ENCODE measurements at regions not wholly inside any gene's neighbourhood (a gene's known extent, or its start where the extent isn't known, plus 50 kb on each side); places are given as distances from the start of the nearest gene placed in this dataset.

DNA sequence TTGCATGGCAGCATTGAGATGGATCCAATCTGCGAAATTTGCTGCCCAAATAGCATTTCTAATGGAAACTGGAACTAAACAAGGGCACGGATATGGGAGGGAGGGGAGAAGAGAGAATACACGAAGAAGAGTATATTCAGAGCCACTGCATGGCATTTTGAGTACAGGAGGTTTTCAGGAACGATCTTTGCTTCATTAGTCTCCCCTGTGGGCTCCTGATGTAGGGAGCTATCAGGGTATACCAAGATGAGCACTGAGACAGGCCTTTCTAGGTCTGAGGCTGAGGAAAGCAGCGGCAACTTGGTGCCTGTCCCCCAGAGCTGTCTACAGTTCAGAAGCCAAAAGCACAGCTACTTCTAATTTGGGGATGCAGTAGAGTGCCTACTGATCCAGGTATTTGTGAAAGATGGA is 257.7 kb upstream of the PMFBP1 start:
- intact Hi-C loops (cut with DNase I): no loop called here
- Histone ChIP-seq H3K27me3 (no peaks in the 10 kb centered on the region), H3K4me3 (no peak overlapping the region), H3K9me3 (peaks cover 13% of the 10 kb centered on the region), H3K4me1 (no peaks in the 10 kb centered on the region), H3K27ac (no peak overlapping the region), H3K36me3 (no peaks in the 10 kb centered on the region)
- ATAC-seq (no peak), DNase-seq (no peak)
- TF ChIP-seq, protein P1, sequence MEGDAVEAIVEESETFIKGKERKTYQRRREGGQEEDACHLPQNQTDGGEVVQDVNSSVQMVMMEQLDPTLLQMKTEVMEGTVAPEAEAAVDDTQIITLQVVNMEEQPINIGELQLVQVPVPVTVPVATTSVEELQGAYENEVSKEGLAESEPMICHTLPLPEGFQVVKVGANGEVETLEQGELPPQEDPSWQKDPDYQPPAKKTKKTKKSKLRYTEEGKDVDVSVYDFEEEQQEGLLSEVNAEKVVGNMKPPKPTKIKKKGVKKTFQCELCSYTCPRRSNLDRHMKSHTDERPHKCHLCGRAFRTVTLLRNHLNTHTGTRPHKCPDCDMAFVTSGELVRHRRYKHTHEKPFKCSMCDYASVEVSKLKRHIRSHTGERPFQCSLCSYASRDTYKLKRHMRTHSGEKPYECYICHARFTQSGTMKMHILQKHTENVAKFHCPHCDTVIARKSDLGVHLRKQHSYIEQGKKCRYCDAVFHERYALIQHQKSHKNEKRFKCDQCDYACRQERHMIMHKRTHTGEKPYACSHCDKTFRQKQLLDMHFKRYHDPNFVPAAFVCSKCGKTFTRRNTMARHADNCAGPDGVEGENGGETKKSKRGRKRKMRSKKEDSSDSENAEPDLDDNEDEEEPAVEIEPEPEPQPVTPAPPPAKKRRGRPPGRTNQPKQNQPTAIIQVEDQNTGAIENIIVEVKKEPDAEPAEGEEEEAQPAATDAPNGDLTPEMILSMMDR (IDR thresholded peaks at IDR 0.05): no peak

DNA sequence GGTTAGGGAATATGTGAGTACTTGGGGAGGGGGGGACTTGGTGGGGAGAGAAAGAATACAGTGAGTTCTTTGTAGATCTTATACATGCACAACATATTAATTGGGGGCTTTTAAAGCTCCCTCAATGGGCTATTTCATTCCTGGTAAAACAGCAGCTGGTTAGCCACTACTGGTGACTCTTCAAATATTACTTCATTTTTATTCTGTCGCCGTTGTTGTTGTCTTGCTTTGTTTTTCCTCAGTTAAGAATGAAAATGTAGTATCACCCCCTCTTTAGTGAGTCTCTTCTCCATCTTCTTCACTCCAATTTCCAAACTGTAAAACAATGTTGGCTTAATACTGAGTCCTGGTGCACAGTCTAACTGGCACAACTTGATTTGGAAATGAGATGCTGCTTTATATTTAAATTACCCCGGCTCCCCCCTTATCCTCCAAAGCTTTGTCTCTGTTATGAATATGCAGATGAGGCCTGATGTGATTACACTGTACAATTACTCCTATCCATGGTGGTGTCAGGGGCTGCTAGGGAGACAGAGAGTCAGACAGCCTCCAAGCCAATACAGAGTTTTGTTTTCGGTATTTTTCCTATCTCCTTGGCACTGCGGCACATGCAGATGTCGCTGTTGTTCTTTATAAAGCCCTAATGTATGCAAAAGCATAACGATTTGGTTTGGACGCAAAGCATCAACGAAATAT is 256.9 kb upstream of the PMFBP1 start:
- peaks cover 5% of the 10 kb centered on the region for H3K9me3 ChIP-seq
- ATAC-seq (no peak), DNase-seq (no peak)
- H3K36me3 ChIP-seq: no peaks in the 10 kb centered on the region
- no peak overlapping the region for H3K4me3 ChIP-seq
- no peaks in the 10 kb centered on the region for H3K27me3 ChIP-seq
- H3K4me1 ChIP-seq: no peaks in the 10 kb centered on the region
- intact Hi-C loops (cut with DNase I): no loop called here
- TF ChIP-seq, protein P1 (IDR thresholded peaks at IDR 0.05): no peak
- H3K27ac ChIP-seq: no peak overlapping the region

DNA sequence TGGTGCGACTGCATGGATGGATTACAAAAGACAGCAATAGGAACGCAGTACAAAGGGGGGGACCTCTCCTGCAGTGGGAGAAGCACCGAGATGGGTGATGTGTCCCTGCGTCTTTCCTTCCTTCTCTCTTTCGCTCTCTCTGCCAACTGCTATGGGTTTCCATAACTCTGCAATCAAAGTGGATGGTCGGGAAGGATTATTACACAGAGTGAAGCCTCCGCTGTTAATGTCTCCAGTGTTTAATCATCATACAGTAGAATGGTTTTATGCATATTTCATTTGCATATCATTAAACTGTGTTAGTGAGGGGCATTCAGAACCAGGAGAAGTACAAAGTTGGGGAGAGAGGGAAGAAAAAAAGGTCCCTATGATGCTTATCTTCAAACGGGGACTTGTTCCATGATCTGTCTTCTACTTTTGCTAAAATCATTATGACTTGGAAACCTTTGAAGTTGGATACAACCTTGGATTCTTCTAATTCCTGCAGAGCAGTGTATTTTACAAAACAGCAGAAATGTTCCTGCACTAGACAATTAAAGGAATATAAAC is 255.9 kb upstream of the PMFBP1 start:
- intact Hi-C loops (cut with DNase I): no loop called here
- Histone ChIP-seq H3K4me3 (no peak overlapping the region), H3K27me3 (no peaks in the 10 kb centered on the region), H3K9me3 (no peaks in the 10 kb centered on the region), H3K36me3 (no peaks in the 10 kb centered on the region), H3K4me1 (no peaks in the 10 kb centered on the region), H3K27ac (no peak overlapping the region)
- TF ChIP-seq, protein P1 (IDR thresholded peaks at IDR 0.05): no peak
- no peak for ATAC-seq
- DNase-seq: no peak

DNA sequence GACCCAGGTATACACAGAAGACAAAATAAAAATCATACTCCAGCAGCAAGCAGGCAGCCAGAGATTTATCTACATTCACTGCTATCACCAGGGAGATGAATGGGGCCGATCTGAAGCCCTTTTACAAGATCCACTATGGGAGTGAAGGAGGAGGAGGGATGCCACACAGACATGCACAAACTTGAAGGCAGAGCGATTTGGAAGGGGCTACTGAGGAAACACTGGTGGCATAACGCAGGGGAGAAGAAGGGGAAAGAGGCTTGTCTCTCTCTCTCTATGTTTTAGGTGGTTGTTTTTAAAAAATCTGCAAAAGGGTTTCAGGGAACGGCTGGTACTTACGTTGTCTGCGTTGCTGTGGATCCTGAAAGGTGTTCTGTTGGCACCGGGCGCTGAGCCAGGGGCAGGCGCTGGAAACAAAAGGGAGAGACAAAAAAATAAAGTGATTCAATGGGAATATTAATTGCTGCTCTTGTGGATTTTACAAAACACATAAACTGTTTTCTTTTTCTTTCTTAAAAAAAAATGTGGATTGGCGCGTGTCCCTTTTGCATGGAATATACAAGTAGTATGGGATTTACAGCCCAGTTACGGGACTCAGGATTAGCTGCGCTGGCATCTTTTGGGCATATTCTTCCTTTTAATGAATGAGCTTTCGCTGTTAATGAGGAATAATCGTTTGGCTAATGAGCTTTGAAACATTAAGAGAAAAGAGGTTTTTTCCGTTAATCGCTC is 255.3 kb upstream of the PMFBP1 start:
- TF ChIP-seq, protein P1 (IDR thresholded peaks at IDR 0.05): no peak
- Histone ChIP-seq H3K4me1 (no peaks in the 10 kb centered on the region), H3K36me3 (no peaks in the 10 kb centered on the region), H3K27ac (no peak overlapping the region), H3K4me3 (no peak overlapping the region), H3K27me3 (no peaks in the 10 kb centered on the region), H3K9me3 (peaks cover 5% of the 10 kb centered on the region)
- DNase-seq (no peak), ATAC-seq (no peak)
- intact Hi-C loops (cut with DNase I): no loop called here

DNA sequence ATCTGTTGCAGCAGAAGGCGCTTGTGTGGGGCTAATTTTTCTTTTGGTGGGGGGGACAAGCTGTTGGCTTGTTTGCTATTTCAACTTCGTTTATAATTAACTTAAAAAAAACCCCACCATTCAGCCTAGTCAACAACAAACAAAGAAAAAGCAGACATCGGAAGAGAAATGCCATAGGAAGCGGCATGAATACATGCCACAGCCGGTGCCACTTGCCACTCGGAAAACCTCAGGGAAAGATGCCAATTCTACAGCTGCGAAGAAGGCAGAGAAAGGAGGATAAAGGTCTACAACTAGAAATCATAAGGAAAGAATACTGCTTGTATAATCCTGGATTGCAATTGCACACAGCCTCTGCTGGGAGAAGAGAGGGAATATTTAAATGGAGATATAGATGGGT is 254.4 kb upstream of the PMFBP1 start:
- H3K9me3 ChIP-seq: peaks cover 12% of the 10 kb centered on the region
- no peak overlapping the region for H3K4me3 ChIP-seq
- TF ChIP-seq, protein P1 (IDR thresholded peaks at IDR 0.05): no peak
- H3K36me3 ChIP-seq: no peaks in the 10 kb centered on the region
- no peaks in the 10 kb centered on the region for H3K4me1 ChIP-seq
- intact Hi-C loops (cut with DNase I): no loop called here
- H3K27me3 ChIP-seq: no peaks in the 10 kb centered on the region
- no peak overlapping the region for H3K27ac ChIP-seq
- DNase-seq (no peak), ATAC-seq (no peak)
